ENCODE measurements at regions not wholly inside any gene's neighbourhood (a gene's known extent, or its start where the extent isn't known, plus 50 kb on each side); places are given as distances from the start of the nearest gene placed in this dataset.
A peak's percentile ranks its signal among the peaks of the same experiment; 100 is the strongest.

- TF ChIP-seq SP1 (IDR thresholded peaks at IDR 0.05; ENCODE audit: low read depth, low read length) (no peak), FOS (IDR thresholded peaks at IDR 0.05; ENCODE audit: borderline replicate concordance, extremely low read depth, insufficient read length) (no peak), CREB1 (IDR thresholded peaks at IDR 0.05; ENCODE audit: low read depth) (no peak), RBBP5 (conservative IDR thresholded peaks at IDR 0.05) (no peak), ZBTB4 (CRISPR knock-in tag; IDR thresholded peaks at IDR 0.05) (no peak), MXI1 (IDR thresholded peaks at IDR 0.05; ENCODE audit: low read depth, low read length) (no peak), PAX8 (IDR thresholded peaks at IDR 0.05) (no peak), HCFC1 (IDR thresholded peaks at IDR 0.05; ENCODE audit: low read length) (no peak), KAT2A (conservative IDR thresholded peaks at IDR 0.05; ENCODE audit: control insufficient read depth, low read depth, low read length) (no peak), LARP7 (IDR thresholded peaks at IDR 0.05) (no peak), RUNX3 (IDR thresholded peaks at IDR 0.05; ENCODE audit: low read length) (peak; percentile 99), TAF1 (IDR thresholded peaks at IDR 0.05; ENCODE audit: borderline replicate concordance, low read depth, low read length) (no peak), ZNF384 (IDR thresholded peaks at IDR 0.05; ENCODE audit: borderline replicate concordance, low read depth, low read length) (no peak), STAT3 (IDR thresholded peaks at IDR 0.05; ENCODE audit: low read depth, low read length) (no peak; the same call in 1 of the 2 replicates), MTA2 (IDR thresholded peaks at IDR 0.05; ENCODE audit: low read depth) (peak; percentile 67; the same call in 1 of the 2 replicates), BCL3 (IDR thresholded peaks at IDR 0.05; ENCODE audit: borderline replicate concordance, insufficient read depth, low read depth, low read length, poor library complexity, severe bottlenecking) (peak; percentile 13), EZH2 (IDR thresholded peaks at IDR 0.05; ENCODE audit: borderline replicate concordance, control insufficient read depth, low read depth, low read length) (no peak), SUPT20H (IDR thresholded peaks at IDR 0.05; ENCODE audit: borderline replicate concordance, control insufficient read depth, low read depth, low read length) (no peak), IKZF1 (conservative IDR thresholded peaks at IDR 0.05) (peak; percentile 84), GATAD2B (conservative IDR thresholded peaks at IDR 0.05; ENCODE audit: low read depth) (no peak; the same call in 1 of the 2 replicates), SPI1 (IDR thresholded peaks at IDR 0.05; ENCODE audit: borderline replicate concordance, insufficient read depth, low read depth, low read length) (no peak), GABPA (IDR thresholded peaks at IDR 0.05; ENCODE audit: low read depth) (no peak), NFIC (IDR thresholded peaks at IDR 0.05; ENCODE audit: low read depth, low read length) (peak; percentile 97), ESRRA (IDR thresholded peaks at IDR 0.05; ENCODE audit: low read length) (no peak), DPF2 (IDR thresholded peaks at IDR 0.05) (peak; percentile 55), ZBED1 (IDR thresholded peaks at IDR 0.05; ENCODE audit: borderline replicate concordance) (peak; percentile 81)
- TF ChIP-seq, protein P1, sequence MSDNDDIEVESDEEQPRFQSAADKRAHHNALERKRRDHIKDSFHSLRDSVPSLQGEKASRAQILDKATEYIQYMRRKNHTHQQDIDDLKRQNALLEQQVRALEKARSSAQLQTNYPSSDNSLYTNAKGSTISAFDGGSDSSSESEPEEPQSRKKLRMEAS (IDR thresholded peaks at IDR 0.05; ENCODE audit: low read depth, low read length) = no peak
- TF ChIP-seq, protein P2, sequence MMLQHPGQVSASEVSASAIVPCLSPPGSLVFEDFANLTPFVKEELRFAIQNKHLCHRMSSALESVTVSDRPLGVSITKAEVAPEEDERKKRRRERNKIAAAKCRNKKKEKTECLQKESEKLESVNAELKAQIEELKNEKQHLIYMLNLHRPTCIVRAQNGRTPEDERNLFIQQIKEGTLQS (IDR thresholded peaks at IDR 0.05; ENCODE audit: borderline replicate concordance, extremely low read depth, low read depth, low read length) = no peak
Measured at GRCh38 chr21:15437883-15438282, 291.9 kb upstream of the USP25 start (continued).
